ENCODE measurements at regions not wholly inside any gene's neighbourhood (a gene's known extent, or its start where the extent isn't known, plus 50 kb on each side); places are given as distances from the start of the nearest gene placed in this dataset.

GRCh38 chr22:49015993-49016908, 811.4 kb downstream of the BRD1 start:
- TF ChIP-seq, protein P1, sequence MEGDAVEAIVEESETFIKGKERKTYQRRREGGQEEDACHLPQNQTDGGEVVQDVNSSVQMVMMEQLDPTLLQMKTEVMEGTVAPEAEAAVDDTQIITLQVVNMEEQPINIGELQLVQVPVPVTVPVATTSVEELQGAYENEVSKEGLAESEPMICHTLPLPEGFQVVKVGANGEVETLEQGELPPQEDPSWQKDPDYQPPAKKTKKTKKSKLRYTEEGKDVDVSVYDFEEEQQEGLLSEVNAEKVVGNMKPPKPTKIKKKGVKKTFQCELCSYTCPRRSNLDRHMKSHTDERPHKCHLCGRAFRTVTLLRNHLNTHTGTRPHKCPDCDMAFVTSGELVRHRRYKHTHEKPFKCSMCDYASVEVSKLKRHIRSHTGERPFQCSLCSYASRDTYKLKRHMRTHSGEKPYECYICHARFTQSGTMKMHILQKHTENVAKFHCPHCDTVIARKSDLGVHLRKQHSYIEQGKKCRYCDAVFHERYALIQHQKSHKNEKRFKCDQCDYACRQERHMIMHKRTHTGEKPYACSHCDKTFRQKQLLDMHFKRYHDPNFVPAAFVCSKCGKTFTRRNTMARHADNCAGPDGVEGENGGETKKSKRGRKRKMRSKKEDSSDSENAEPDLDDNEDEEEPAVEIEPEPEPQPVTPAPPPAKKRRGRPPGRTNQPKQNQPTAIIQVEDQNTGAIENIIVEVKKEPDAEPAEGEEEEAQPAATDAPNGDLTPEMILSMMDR (IDR thresholded peaks at IDR 0.05; ENCODE audit: insufficient read depth, missing control alignments), result no peak
- FAIRE-seq, result no peak

GRCh38 chr22:49015459-49015858, 812.2 kb downstream of the BRD1 start:
- DNase-seq (ENCODE audit: insufficient read length, low spot score) (no peak), FAIRE-seq (no peak)
- TF ChIP-seq, protein P1 (IDR thresholded peaks at IDR 0.05; ENCODE audit: insufficient read depth, missing control alignments), result no peak

More at GRCh38 chr22:49015993-49016908, 811.4 kb downstream of the BRD1 start:
- no peak for DNase-seq (ENCODE audit: insufficient read length, low spot score)

DNA sequence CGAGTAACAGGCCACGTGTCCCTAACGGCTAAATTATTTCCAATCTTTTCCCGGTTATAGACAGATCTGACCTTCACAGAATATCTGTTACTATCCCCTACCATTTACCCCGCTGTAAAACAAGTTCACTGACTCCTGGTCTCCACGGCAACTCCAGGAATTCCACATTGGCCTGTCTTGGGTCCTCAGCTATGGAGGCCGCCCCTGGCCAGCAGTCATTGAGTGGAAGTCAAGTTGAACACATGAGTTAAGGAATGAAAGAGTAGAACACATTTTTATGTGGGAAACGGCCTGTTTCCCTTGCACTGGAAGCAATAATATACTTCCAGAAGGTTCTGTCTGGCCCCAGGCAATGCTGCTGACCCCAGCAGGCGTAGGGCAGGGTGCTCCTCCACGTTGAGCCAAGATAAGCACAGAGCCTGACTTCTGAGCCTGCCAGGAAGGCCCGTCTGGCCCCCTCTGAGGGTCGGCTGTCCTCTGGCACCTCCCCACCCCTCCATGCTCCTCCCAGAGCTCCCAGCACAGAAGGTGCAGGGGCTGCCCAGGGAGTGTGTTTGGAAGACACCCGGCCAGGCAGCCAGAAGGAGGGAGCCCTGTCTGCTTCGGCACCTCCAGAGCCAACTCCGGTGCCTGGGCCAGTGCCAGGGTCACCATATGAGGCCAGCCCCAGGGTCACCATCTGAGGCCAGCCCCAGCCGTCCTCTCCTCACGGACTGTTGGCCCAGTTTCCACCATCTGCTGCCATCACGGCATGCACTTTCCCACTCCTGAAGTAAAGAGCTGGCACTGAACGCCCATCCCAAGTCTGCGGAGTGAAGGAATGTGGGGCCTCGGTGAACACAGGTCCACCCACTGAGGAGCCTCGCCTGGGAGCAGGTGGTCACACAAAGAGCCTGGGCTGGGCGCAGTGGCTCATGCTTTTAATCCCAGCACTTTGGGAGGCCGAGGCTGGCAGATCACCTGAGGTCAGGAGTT, 813.2 kb downstream of the BRD1 start:
- TF ChIP-seq, protein P1 (IDR thresholded peaks at IDR 0.05; ENCODE audit: insufficient read depth, missing control alignments), result no peak
- DNase-seq (ENCODE audit: insufficient read length, low spot score) (no peak), FAIRE-seq (no peak)

DNA sequence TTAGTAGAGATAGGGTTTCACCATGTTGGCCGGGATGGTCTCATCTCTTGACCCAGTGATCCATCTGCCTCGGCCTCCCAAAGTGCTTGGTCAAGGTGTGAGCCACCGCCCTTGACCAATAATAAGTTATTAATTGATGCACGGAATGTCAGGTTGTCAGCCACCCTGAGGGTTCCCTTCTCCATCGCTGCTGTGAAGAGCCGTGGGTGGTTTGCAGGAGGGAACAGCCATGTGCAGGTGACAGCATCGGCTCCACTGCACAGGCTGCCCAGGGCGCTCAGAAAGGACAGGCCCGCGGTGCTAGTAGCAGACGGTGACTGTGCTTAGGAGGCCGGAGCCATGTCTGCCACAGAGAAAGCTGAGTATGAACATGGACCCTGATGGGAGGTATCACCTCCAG, 814.0 kb downstream of the BRD1 start:
- FAIRE-seq, result no peak
- TF ChIP-seq, protein P1 (IDR thresholded peaks at IDR 0.05; ENCODE audit: insufficient read depth, missing control alignments), result no peak
- DNase-seq (ENCODE audit: insufficient read length, low spot score), result no peak

- DNase-seq (ENCODE audit: insufficient read length, low spot score) (no peak), FAIRE-seq (no peak)
- TF ChIP-seq, protein P1 (IDR thresholded peaks at IDR 0.05; ENCODE audit: insufficient read depth, missing control alignments), result no peak
Observed at GRCh38 chr22:49012712-49013395, 814.8 kb downstream of the BRD1 start.

- FAIRE-seq (no peak), DNase-seq (ENCODE audit: insufficient read length, low spot score) (no peak)
- TF ChIP-seq, protein P1 (IDR thresholded peaks at IDR 0.05; ENCODE audit: insufficient read depth, missing control alignments), result no peak
Observed at GRCh38 chr22:49011769-49012648, 815.7 kb downstream of the BRD1 start.

Measured in D721Med (cell line).